NCI-H2196 (cell line): ENCODE measurements at regions not wholly inside any gene's neighbourhood (a gene's known extent, or its start where the extent isn't known, plus 50 kb on each side); places are given as distances from the start of the nearest gene placed in this dataset.

Experiments
- DNase-seq: peaks from one replicate; lab custom pipeline; 2025; ENCODE audit not compliant: unreplicated experiment; lab: John Stamatoyannopoulos, UW

GRCh38 chr3:31219131-31219843 is 313.4 kb upstream of the STT3B start:
- no peak for DNase-seq

GRCh38 chr3:31220431-31220830 is 312.3 kb upstream of the STT3B start:
- DNase-seq: no peak

DNA sequence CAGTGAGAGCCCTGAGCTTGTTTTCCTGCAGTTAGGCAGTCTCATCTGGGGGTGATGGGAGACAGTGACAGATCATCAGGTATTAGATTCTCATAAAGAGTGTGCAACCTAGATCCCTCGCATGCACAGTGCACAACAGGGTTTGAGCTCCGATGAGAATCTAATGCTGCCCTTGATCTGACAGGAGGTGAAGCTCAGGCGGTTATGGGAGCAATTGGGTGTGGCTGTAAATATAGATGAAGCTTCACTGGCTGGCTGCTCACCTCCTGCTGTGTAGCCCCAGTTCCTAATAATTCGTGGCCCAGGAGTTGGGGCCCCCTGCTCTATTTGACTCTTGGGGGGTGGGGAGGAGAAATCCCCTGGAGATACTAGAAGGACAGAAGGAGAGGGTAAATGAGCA is 309.4 kb upstream of the STT3B start:
- no peak for DNase-seq

DNA sequence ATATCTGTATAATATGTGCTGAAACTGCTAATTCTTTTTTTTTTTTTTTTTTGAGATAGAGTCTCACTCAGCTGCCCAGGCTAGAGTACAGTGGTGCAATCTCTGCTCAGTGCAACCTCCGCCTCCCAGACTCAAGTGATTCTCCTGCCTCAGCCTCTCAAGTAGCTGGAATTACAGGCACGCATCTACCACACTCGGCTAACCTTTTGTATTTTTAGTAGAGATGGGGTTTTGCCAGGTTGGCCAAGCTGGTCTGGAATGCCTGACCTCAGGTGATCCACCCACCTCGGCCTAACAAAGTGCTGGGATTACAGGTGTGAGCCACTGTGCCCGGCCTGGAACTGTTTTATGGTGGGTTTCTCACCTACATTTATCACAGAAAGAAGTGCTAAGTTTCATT is 307.8 kb upstream of the STT3B start:
- no peak for DNase-seq

DNA sequence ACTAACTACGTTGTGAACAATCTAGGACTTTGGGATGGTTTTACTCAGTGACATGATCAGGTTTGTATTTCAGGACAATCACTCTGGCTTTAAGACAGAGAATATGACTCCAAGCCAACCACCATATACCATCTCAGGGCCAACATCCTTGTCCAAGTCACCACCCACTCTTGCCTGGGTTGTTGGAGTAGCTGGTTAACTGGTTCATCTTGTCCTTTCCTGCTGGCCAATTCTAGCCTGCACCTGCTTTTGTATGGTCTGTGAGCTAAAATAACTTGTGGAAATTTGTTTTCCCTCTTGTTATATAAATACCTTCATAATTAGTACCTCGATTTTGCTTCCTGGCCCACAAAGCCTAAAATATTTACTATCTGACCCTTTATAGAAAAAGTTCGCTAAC is 306.8 kb upstream of the STT3B start:
- DNase-seq: no peak

DNA sequence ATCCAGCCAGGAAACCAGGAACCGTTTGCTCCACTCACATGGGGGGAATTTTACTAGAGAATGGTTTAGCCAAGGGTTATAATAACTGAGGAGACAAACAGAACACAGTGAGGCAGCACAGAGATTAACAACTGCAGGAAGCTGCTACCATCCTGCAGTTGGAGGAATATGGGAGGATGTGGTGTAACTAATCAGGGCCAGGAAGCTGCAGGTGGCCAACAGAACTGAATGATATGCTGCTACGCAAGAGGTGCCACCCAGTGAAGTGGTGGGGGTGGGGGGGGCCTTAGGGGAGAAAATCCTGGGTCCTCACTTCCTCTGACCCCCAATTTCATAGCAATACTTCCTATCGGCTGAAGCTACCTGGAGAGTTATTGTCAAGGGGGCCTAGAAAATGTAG is 306.4 kb upstream of the STT3B start:
- no peak for DNase-seq

- DNase-seq: peak; percentile 1
Measured at GRCh38 chr3:31227131-31227562, 305.6 kb upstream of the STT3B start.

DNA sequence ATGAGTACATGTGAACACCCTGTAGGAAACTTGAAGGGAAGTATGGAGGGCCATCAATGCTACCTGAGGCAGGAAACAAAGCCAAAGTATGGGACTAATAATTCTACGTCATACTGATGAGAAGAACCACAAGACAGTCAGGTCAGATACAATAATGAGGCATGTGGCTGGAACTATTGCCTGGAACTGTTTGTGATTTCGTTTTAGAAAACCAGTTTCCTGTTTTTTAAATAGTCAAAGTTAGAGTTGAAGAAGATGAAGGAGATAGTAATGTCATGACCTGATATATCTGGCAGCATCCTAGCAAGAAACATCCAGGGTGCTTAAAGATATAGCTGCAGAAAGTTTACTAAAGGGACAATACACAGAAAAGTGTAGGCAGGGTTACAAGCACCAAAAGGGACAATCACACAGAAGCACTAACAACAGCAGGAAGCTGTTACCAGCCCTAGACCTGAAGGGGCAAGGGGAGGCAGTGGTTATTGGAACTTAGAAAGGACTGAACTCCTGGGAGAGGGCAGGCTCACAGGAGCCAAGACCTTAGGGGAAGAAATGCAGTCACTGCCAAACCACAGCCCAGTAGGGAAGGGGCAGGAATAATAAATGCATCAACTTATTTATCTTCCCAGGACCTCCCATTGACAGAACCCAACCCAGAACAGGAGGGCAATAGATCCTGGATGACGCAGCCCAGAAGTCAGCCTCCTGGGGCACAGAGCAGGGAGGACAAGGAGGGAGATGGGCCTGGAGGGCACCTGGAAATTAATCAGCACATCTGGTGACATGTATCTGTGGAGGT is 302.1 kb upstream of the STT3B start:
- DNase-seq: no peak

DNA sequence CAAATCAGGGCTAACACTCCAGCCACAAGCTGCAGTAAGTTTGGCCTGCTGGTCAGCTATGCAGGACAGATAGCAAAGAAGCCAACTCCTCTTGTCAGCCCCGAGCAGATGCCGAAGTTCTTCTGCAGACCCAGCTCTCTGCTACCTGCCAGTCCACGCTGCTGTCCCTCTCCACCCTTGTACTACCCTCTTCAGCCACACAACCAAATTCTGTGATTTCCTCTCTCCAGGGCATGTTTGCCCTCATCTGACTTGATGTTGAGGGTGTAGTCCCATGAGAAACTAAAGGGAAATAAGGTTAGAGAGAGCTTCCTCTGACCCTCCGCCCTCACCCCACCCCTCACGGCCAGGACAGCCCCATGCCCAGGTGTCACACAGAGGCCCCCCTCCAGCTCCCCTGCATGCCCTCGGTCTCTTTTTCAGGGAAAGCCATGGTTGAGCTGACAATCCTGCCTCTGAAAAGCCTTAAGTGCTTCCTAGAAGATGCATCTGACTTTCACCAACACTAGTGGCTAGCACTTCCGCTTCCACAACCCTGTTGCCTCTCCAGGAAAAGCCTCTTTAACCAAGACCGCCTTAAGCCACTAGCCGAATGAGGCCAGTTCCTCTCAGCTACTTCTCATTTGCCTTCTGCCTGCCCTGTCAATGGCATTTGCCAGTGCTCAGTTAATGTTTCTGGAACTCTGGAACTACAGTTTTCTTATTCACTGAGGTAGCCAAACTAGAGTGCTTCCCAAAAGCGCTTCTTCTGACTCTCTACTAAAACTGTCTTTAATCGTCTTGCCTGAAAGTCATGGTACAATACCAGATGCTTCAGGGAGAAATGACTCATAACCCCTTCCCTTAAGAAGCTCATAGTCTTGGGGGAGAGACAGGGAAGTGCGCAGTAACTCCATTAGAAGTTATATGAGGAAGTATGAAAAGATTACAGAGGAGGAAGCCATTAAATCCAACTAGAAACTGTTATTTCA is 300.4 kb upstream of the STT3B start:
- DNase-seq: no peak

DNA sequence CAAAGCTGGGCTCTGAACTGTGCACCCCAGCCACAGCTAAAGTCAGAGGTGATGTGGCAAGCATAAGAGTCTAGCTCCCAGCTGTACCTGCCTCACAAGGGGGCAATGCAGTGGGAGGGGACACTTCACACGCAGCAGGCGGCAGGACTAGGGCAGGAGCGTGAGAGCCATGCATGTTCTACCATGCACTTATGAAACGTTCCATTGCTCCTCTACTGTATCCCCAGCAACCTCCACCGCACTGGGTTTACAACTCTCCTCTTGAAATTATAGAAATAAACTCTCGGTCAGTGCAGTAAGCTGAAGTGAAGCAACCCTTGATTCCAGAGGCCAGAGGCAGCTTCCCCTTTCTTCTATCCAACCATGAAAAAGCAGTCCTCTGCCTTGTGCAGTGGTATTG is 298.6 kb upstream of the STT3B start:
- no peak for DNase-seq

GRCh38 chr3:31235062-31235700 is 297.5 kb upstream of the STT3B start:
- DNase-seq: no peak

DNA sequence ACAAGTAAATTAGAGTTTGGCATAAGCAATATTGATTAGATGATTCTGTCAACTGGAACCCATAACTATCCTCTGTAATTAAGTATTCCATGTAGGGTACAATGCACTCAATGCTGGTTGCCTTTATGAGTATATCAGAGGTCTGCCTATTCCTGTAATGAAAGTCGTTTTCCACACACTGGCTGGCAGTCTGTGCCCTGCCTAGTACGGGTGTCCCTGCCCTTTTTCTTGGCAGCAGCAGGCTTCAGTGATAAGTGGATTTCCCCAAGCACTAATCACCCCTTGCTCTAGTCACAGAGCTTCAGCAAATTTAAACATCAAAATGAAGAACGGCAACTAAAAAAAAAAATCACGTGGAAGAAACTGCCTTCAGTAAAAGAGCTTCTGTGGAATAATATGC is 294.8 kb upstream of the STT3B start:
- DNase-seq: no peak

- DNase-seq: no peak
Measured at GRCh38 chr3:31240013-31240412, 292.7 kb upstream of the STT3B start.

- DNase-seq: no peak
Measured at GRCh38 chr3:31240466-31240865, 292.3 kb upstream of the STT3B start.

DNA sequence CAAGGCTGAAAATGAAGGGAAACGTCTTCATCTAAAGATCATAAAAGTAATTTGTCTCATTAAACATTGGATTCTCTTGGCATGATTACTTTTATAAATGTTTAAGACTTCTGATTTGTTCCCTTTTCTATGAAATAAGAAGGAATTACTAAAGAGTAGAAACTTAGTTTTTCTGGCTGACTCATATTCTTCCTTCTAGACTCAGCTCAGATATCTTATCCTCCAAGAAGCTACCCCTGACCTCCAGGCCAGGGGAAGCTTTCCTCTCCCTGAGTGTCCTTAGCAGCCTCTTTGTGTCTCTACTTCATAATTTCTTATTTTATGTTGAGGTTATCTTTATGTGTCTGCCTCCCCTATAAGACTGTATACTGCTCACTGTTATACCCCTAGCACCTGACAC is 291.9 kb upstream of the STT3B start:
- no peak for DNase-seq

DNA sequence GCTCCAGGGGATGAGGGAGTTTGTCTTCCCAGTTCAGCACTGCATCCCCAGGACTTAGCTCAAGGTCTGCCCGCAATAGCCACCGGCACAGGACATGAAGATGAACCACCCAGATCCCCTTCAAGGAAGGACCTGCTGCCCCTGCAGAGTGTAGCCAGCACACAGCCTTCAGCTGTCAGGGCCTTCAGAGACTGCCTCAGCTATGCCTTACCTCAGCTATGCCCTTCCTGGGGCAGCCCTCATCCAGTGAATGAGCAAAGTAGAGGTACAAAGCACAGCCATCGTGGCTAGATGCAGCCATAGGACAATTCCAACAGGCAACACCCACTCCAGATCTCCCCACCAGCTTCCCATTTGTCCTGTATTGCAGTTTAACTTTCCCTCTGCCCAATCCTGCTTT is 291.2 kb upstream of the STT3B start:
- no peak for DNase-seq

- DNase-seq: no peak
Measured at GRCh38 chr3:31242026-31242960, 290.4 kb upstream of the STT3B start.

DNA sequence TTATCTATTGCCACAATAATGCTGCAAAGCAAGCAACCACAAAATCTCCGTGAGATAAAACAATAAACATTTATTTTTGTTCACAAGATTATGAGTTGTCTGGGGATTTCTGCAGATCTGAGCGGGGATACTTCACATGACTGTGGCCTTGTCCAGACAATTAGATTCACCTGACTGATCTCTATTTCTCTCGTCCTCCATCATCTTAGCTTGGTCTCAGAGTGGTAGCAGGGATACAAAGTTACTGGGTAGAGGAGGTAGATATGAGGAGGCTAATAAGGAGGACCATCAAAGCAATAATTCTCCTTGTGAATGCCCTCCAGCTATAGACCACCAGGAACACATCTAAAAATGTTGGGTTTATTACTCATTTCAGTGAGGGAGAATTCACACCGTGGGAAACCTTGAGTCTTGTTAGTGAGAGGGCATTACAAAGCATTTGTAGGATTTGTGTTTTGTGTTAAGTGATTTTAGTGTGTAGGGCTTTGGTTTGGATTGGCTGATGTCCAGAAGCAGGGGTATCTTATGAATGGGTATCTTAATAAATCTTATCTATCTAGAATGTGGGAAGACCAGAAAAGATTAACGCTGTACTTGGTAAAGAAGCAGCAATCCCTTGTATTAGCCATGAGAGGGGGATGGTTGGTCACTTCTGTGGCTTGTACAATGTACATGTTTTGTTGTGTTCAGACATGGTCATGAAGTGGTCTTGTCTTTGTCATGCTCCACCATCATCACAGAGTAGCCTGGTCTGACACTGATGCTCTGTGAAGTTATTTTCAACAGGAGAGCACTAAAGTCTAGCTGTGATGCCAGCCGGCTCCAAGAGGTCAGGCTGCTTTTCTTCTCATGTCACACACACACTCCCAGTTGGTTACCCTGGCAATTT is 287.6 kb upstream of the STT3B start:
- no peak for DNase-seq
